ENCODE measurements at regions not wholly inside any gene's neighbourhood (a gene's known extent, or its start where the extent isn't known, plus 50 kb on each side); places are given as distances from the start of the nearest gene placed in this dataset.
A peak's percentile ranks its signal among the peaks of the same experiment; 100 is the strongest.

DNA sequence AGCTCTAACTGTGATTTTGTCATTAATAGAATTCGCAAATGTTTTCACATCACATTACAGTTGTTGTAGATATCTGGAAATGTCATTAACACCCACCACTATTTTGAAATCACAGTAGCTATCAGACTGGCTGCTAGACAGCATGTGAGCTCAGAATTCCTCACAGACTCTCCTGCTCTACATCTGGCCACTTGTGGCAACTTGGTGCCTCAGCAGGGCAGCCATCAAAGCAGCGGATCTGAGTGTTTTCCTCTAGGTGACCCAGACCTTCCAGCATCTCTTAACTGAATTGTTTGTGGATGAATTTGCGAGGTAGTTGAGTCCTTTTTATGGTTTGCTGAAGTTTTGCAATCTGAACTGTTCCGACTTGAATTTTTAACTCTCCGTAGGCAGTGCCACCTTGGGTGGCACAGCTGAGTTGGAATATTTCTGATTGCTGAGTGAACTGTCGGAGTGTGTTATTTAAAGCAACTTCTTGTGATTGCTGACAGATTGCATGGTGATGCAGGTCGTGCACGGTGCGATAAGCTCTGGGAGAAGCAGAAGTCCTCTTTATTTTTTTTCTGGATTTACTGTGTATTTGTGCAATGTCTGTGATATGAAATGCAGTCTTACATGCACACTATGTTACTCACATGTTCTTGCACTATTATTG, 114.0 kb upstream of the PLET1 start:
- Mint-ChIP-seq H3K27ac (no peak overlapping the region), H3K36me3 (peaks cover 1% of the 10 kb centered on the region), H3K4me3 (no peak overlapping the region), H3K4me1 (no peaks in the 10 kb centered on the region), H3K27me3 (ENCODE audit: low read depth) (peaks cover 18% of the 10 kb centered on the region), H3K9me3 (peaks cover 10% of the 10 kb centered on the region)
- DNase-seq (ENCODE audit: low spot score in 2 of 2, unreplicated experiment in 2 of 2) = peak in 1 of 2 experiments; percentile 16
- TF ChIP-seq, protein P1, sequence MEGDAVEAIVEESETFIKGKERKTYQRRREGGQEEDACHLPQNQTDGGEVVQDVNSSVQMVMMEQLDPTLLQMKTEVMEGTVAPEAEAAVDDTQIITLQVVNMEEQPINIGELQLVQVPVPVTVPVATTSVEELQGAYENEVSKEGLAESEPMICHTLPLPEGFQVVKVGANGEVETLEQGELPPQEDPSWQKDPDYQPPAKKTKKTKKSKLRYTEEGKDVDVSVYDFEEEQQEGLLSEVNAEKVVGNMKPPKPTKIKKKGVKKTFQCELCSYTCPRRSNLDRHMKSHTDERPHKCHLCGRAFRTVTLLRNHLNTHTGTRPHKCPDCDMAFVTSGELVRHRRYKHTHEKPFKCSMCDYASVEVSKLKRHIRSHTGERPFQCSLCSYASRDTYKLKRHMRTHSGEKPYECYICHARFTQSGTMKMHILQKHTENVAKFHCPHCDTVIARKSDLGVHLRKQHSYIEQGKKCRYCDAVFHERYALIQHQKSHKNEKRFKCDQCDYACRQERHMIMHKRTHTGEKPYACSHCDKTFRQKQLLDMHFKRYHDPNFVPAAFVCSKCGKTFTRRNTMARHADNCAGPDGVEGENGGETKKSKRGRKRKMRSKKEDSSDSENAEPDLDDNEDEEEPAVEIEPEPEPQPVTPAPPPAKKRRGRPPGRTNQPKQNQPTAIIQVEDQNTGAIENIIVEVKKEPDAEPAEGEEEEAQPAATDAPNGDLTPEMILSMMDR (IDR thresholded peaks at IDR 0.05; ENCODE audit: unreplicated experiment) = no peak

DNA sequence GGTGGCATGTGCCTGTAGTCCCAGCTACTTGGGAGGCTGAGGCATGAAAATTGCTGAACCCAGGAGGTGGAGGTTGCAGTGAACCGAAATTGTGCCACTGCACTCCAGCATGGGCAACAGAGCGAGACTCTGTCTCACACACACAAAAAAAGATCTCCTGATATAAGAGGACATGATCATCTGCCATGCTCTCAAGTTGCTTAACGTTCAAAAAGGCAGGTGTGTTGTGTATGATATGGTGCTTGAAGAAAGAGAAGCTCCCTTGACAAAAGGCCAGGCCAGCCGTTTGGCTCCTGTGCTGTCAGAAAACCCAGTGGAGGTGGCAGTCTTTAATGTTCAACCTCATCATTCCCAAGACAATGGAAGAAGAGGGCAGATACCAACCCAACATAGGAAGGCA, 117.3 kb upstream of the PLET1 start:
- Mint-ChIP-seq H3K36me3 (no peaks in the 10 kb centered on the region), H3K4me1 (no peaks in the 10 kb centered on the region), H3K27me3 (ENCODE audit: low read depth) (peaks cover 8% of the 10 kb centered on the region), H3K9me3 (peaks cover 5% of the 10 kb centered on the region), H3K27ac (no peak overlapping the region), H3K4me3 (no peak overlapping the region)
- peak in 1 of 2 experiments; percentile 19 for DNase-seq (ENCODE audit: low spot score in 2 of 2, unreplicated experiment in 2 of 2)
- TF ChIP-seq, protein P1 (IDR thresholded peaks at IDR 0.05; ENCODE audit: unreplicated experiment) = no peak

DNA sequence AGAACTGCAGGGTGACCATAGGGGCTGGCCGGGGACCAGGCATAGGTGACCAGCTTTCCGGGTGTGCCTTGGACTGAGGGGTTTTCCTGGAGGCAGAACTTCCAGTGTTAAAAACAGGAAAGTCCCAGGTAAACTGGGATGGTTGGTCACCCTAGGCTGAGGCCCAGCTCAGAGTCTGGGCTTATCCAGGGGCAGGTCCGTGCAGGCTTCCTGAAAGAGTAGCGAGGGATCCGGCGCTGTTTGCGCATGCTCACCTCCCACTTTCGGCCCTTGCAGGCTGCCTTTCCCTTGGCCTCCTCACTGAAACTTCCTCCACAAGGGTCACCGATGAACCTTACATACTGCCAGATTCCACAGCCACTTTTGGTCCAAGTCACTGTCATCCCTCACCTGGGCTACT, 119.8 kb upstream of the PLET1 start:
- peak in 1 of 2 experiments; percentile 20 for DNase-seq (ENCODE audit: low spot score in 2 of 2, unreplicated experiment in 2 of 2)
- Mint-ChIP-seq H3K4me1 (no peaks in the 10 kb centered on the region), H3K27ac (no peak overlapping the region), H3K9me3 (peaks cover 9% of the 10 kb centered on the region), H3K4me3 (no peak overlapping the region), H3K27me3 (ENCODE audit: low read depth) (no peaks in the 10 kb centered on the region), H3K36me3 (no peaks in the 10 kb centered on the region)
- TF ChIP-seq, protein P1 (IDR thresholded peaks at IDR 0.05; ENCODE audit: unreplicated experiment) = no peak

DNA sequence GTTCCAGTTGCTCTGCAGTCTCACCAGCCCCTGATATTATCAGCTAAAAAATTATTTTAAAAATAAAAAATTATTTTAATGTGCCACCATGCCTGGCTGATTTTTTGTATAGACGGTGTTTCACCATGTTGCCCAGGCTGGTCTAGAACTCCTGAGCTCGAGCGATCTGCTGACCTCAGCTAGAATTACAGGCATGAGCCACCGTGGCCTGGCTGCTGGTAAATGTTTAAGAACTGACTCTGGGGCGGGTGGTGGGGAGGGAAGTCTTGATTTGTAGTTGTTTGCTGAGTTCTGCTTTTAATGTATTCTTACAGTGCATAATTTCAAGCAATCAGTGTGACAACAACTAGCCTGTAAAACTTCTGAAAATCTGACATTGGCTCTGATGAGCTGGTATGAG, 120.9 kb upstream of the PLET1 start:
- H3K27ac Mint-ChIP-seq = no peak overlapping the region
- H3K27me3 Mint-ChIP-seq (ENCODE audit: low read depth) = no peaks in the 10 kb centered on the region
- peaks cover 19% of the 10 kb centered on the region for H3K9me3 Mint-ChIP-seq
- TF ChIP-seq, protein P1 (IDR thresholded peaks at IDR 0.05; ENCODE audit: unreplicated experiment) = no peak
- DNase-seq (ENCODE audit: low spot score in 2 of 2, unreplicated experiment in 2 of 2) = no peak
- H3K36me3 Mint-ChIP-seq = no peaks in the 10 kb centered on the region
- H3K4me3 Mint-ChIP-seq = no peak overlapping the region
- no peaks in the 10 kb centered on the region for H3K4me1 Mint-ChIP-seq

DNA sequence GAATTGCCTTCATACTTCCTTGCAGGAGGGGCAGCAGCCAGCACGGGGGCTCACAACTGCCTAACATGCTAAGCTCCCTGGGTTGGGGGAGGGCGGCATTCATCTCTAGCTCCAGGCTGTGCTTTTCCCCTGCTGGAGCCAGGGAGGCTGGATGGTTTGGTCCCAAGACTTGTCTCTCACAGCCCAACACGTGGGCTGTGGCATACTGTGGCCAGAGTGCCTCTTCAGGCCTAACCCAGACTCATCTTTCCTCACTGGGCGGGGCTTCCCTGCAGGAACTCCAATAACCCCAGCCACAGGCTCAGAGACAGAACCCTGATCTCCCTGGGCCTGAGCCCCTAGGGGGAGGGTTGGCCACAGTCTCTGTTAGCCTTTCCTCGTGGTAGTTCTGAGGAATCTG, 121.9 kb upstream of the PLET1 start:
- H3K27me3 Mint-ChIP-seq (ENCODE audit: low read depth) = no peaks in the 10 kb centered on the region
- H3K27ac Mint-ChIP-seq = no peak overlapping the region
- H3K36me3 Mint-ChIP-seq = peaks cover 3% of the 10 kb centered on the region
- no peak overlapping the region for H3K4me3 Mint-ChIP-seq
- H3K4me1 Mint-ChIP-seq = no peaks in the 10 kb centered on the region
- peaks cover 24% of the 10 kb centered on the region for H3K9me3 Mint-ChIP-seq
- DNase-seq (ENCODE audit: low spot score in 2 of 2, unreplicated experiment in 2 of 2) = peak in 1 of 2 experiments; percentile 22
- TF ChIP-seq, protein P1 (IDR thresholded peaks at IDR 0.05; ENCODE audit: unreplicated experiment) = no peak

Data from mesothelial cell of epicardium (in vitro differentiated cells).